Upper lobe of left lung (tissue), 4 donors: ENCODE measurements at regions not wholly inside any gene's neighbourhood (a gene's known extent, or its start where the extent isn't known, plus 50 kb on each side); places are given as distances from the start of the nearest gene placed in this dataset.

ENCODE experiments used
- EP300 ChIP-seq, 4 donors: sonication (generic); formaldehyde crosslinking; IDR thresholded peaks; one replicate each; pipeline ENCODE4 v1.5.1; 2017; ENCODE audit warnings: antibody characterized with exemption in 4 of 4, control low read depth in 2 of 4
- POLR2A ChIP-seq, 4 donors: fragments of 450-650 bp; IDR thresholded peaks; one replicate each; pipeline ENCODE4 v1.5.1; 2016 to 2017; ENCODE audit warnings: antibody characterized with exemption in 4 of 4, mild to moderate bottlenecking in 2 of 4
- POLR2AphosphoS5 ChIP-seq, 2 donors: sonication (generic); formaldehyde crosslinking; IDR thresholded peaks; one replicate each; pipeline ENCODE4 v1.5.1; 2017; ENCODE audit warnings: antibody characterized with exemption in 2 of 2

DNA sequence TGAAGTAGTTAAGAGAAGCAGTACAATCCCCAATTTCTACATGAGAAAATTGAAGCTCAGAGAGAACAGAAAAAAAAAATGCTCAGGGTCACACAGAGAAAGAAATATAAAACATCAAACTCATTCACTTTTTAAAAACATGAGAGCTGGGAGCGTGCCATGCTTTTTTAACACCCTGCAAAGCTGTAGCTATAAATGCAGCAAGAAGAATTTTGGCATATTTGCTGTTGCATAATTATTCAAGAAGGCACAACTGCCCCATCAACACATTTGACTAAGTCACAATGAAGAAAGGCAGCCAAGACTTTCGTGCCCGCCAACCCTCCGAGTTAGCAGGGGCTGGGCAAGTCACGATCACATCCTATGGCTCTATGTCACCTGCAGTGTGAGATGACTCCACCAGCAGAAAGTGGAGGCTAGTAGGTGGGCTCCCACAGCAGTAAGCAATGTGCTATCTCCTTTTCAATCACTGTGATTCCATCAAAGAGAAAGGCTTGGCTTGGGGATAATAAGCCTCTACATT, 214.8 kb downstream of the DHX15 start:
- TF ChIP-seq POLR2A (IDR thresholded peaks at IDR 0.05) (no peak), EP300 (IDR thresholded peaks at IDR 0.05) (no peak), POLR2AphosphoS5 (IDR thresholded peaks at IDR 0.05) (no peak)
